ENCODE measurements at regions not wholly inside any gene's neighbourhood (a gene's known extent, or its start where the extent isn't known, plus 50 kb on each side); places are given as distances from the start of the nearest gene placed in this dataset.

DNA sequence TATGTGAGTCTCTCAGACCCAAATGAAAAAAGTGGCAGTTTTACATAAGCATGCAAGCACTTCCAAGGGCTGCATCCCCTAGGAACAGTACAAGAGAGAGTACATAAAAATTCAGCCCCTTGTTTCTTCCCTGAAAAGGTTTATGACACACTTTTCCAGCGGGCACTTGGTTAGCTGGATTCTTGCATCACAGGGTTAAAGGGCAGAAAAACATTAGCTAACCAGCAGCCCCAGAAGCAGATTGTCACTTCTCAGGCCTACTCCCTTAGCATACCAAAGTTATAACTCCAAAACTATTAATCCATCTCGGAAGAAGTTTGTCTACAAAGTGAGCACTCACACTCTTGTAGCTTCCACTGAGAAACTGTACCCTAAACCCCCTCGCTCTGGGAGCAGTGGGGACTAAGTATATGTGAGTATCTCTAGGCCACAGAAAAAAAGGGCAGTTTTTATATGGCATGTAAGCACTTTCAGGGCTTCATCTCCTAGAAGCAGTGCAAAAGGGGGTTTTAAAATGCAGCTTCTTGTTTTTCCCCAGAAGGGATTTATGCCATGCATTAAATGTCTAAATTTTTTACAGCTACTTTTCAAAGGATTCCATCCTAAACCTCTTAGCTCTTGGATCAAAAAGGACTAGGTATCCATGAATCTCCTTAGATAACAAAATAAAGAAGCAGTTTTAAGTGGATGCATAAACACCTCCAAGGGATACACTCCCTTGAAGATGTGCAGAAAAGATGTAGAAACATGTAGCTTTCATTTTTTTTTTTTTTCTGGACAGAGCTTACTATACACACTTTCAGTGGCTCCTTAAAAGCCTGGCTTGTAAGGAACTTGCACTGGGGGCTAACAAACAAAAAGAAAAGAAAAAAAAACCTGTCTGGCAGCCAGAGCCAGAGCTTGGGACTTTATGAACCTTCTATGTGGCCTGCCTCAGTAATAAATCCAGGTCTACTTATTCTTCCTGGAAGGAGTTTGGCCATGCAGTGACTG lies 956.7 kb downstream of the CCSER2 start:
- TF ChIP-seq, protein P1, sequence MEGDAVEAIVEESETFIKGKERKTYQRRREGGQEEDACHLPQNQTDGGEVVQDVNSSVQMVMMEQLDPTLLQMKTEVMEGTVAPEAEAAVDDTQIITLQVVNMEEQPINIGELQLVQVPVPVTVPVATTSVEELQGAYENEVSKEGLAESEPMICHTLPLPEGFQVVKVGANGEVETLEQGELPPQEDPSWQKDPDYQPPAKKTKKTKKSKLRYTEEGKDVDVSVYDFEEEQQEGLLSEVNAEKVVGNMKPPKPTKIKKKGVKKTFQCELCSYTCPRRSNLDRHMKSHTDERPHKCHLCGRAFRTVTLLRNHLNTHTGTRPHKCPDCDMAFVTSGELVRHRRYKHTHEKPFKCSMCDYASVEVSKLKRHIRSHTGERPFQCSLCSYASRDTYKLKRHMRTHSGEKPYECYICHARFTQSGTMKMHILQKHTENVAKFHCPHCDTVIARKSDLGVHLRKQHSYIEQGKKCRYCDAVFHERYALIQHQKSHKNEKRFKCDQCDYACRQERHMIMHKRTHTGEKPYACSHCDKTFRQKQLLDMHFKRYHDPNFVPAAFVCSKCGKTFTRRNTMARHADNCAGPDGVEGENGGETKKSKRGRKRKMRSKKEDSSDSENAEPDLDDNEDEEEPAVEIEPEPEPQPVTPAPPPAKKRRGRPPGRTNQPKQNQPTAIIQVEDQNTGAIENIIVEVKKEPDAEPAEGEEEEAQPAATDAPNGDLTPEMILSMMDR (conservative IDR thresholded peaks at IDR 0.05; ENCODE audit: low read depth in 2 of 2), result no peak
- TF ChIP-seq EZH2 (IDR thresholded peaks at IDR 0.05; ENCODE audit: low read depth, unreplicated experiment) (no peak), POLR2AphosphoS5 (IDR thresholded peaks at IDR 0.05; ENCODE audit: low read depth) (no peak), CREB1 (CRISPR knock-in tag; IDR thresholded peaks at IDR 0.05; ENCODE audit: low read depth) (no peak), REST (IDR thresholded peaks at IDR 0.05; ENCODE audit: unreplicated experiment) (no peak), JUNB (IDR thresholded peaks at IDR 0.05; ENCODE audit: unreplicated experiment) (no peak), EZH2phosphoT487 (IDR thresholded peaks at IDR 0.05; ENCODE audit: unreplicated experiment) (no peak), ZNF114 (CRISPR knock-in tag; IDR thresholded peaks at IDR 0.05) (no peak)
- TF ChIP-seq, protein P2, sequence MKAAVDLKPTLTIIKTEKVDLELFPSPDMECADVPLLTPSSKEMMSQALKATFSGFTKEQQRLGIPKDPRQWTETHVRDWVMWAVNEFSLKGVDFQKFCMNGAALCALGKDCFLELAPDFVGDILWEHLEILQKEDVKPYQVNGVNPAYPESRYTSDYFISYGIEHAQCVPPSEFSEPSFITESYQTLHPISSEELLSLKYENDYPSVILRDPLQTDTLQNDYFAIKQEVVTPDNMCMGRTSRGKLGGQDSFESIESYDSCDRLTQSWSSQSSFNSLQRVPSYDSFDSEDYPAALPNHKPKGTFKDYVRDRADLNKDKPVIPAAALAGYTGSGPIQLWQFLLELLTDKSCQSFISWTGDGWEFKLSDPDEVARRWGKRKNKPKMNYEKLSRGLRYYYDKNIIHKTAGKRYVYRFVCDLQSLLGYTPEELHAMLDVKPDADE (IDR thresholded peaks at IDR 0.05), result no peak
- TF ChIP-seq, protein P3, sequence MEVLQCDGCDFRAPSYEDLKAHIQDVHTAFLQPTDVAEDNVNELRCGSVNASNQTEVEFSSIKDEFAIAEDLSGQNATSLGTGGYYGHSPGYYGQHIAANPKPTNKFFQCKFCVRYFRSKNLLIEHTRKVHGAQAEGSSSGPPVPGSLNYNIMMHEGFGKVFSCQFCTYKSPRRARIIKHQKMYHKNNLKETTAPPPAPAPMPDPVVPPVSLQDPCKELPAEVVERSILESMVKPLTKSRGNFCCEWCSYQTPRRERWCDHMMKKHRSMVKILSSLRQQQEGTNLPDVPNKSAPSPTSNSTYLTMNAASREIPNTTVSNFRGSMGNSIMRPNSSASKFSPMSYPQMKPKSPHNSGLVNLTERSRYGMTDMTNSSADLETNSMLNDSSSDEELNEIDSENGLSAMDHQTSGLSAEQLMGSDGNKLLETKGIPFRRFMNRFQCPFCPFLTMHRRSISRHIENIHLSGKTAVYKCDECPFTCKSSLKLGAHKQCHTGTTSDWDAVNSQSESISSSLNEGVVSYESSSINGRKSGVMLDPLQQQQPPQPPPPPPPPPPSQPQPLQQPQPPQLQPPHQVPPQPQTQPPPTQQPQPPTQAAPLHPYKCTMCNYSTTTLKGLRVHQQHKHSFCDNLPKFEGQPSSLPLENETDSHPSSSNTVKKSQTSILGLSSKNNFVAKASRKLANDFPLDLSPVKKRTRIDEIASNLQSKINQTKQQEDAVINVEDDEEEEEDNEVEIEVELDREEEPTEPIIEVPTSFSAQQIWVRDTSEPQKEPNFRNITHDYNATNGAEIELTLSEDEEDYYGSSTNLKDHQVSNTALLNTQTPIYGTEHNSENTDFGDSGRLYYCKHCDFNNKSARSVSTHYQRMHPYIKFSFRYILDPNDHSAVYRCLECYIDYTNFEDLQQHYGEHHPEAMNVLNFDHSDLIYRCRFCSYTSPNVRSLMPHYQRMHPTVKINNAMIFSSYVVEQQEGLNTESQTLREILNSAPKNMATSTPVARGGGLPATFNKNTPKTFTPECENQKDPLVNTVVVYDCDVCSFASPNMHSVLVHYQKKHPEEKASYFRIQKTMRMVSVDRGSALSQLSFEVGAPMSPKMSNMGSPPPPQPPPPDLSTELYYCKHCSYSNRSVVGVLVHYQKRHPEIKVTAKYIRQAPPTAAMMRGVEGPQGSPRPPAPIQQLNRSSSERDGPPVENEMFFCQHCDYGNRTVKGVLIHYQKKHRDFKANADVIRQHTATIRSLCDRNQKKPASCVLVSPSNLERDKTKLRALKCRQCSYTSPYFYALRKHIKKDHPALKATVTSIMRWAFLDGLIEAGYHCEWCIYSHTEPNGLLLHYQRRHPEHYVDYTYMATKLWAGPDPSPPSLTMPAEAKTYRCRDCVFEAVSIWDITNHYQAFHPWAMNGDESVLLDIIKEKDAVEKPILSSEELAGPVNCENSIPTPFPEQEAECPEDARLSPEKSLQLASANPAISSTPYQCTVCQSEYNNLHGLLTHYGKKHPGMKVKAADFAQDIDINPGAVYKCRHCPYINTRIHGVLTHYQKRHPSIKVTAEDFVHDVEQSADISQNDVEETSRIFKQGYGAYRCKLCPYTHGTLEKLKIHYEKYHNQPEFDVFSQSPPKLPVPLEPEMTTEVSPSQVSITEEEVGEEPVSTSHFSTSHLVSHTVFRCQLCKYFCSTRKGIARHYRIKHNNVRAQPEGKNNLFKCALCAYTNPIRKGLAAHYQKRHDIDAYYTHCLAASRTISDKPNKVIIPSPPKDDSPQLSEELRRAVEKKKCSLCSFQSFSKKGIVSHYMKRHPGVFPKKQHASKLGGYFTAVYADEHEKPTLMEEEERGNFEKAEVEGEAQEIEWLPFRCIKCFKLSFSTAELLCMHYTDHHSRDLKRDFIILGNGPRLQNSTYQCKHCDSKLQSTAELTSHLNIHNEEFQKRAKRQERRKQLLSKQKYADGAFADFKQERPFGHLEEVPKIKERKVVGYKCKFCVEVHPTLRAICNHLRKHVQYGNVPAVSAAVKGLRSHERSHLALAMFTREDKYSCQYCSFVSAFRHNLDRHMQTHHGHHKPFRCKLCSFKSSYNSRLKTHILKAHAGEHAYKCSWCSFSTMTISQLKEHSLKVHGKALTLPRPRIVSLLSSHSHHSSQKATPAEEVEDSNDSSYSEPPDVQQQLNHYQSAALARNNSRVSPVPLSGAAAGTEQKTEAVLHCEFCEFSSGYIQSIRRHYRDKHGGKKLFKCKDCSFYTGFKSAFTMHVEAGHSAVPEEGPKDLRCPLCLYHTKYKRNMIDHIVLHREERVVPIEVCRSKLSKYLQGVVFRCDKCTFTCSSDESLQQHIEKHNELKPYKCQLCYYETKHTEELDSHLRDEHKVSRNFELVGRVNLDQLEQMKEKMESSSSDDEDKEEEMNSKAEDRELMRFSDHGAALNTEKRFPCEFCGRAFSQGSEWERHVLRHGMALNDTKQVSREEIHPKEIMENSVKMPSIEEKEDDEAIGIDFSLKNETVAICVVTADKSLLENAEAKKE (CRISPR knock-in tag; IDR thresholded peaks at IDR 0.05), result no peak

Measured in GM23338 (cell line).